K562 (cell line): ENCODE measurements at regions not wholly inside any gene's neighbourhood (a gene's known extent, or its start where the extent isn't known, plus 50 kb on each side); places are given as distances from the start of the nearest gene placed in this dataset.

Experiments used
- ATAC-seq: fragments of 200-7000 bp; cut with Tn5 transposase; 3 replicates; pipeline ENCODE4 v1.9.1; 2020; ENCODE audit warnings: moderate library complexity
- BruUV-seq: library from RNA; stranded (reverse); fragments of 400-500 nt; replicated peaks from 2 replicates; lab custom pipeline; 2021; lab: Mats Ljungman, UMichigan
- CTCF ChIA-PET: fragments of 300-600 bp; formaldehyde crosslinking; extraction: SDS; loops from one replicate; lab custom pipeline; 2021; ENCODE audit warnings: low intra/inter-chr PET ratio; lab: Yijun Ruan, JAX
- POLR2A ChIA-PET: fragments of 300-600, 350-650 bp; sonication (Branson Sonifier 250); formaldehyde crosslinking; extraction: SDS; loops from one replicate; lab custom pipeline; 2021; ENCODE audit warnings: antibody characterized with exemption, inconsistent platforms; lab: Yijun Ruan, JAX
- DNase-seq, 4 experiments: peaks; one replicate each; pipeline versions ENCODE4 v3.0.0 to v3.0.0-alpha.2; 2011 to 2018; ENCODE audit warnings: low spot score in 3 of 4, mixed read lengths in 3 of 4; ENCODE audit errors: extremely low read depth in 1 of 4
- FAIRE-seq: peaks from 2 replicates; lab custom pipeline; 2011; peaks lifted over from hg19 to GRCh38; lab: Jason Lieb, UNC
- H2AFZ ChIP-seq: 2 replicates; pipeline ENCODE4 v1.6.0; 2011; ENCODE audit warnings: low read depth, low read length, control low read depth, inconsistent platforms
- H3K27ac ChIP-seq: fragments of 200-600 bp; 3 replicates; pipeline ENCODE4 v1.8.0; 2011; ENCODE audit warnings: low read depth, mild to moderate bottlenecking, control low read depth, inconsistent platforms, low read length, moderate library complexity, mixed read lengths; ENCODE audit errors: extremely low read depth
- H3K27me3 ChIP-seq, 2 experiments: fragments of 300-600 bp in 1 of 2; 2 replicates in 1 of 2; 3 replicates in 1 of 2; pipeline versions ENCODE4 v1.6.0 to v1.8.0; 2011; ENCODE audit warnings: inconsistent platforms in 2 of 2, low read length in 2 of 2, mild to moderate bottlenecking in 1 of 2, mixed read lengths in 1 of 2, moderate library complexity in 1 of 2; ENCODE audit not compliant: control insufficient read depth in 2 of 2, insufficient read depth in 2 of 2
- H3K36me3 ChIP-seq: fragments of 300-600 bp; 3 replicates; pipeline ENCODE4 v1.8.0; 2011; ENCODE audit warnings: mild to moderate bottlenecking, low read length, inconsistent platforms; ENCODE audit not compliant: control insufficient read depth, insufficient read depth
- H3K4me1 ChIP-seq, 2 experiments: fragments of 200-600 bp in 1 of 2; replicated peaks in 1 of 2; 2 replicates in 1 of 2; 3 replicates in 1 of 2; pipeline versions ENCODE4 v1.5.1 to v1.8.0; 2011; ENCODE audit warnings: inconsistent platforms in 2 of 2, low read length in 2 of 2, mild to moderate bottlenecking in 1 of 2, mixed read lengths in 1 of 2, moderate library complexity in 1 of 2; ENCODE audit not compliant: control insufficient read depth in 2 of 2, insufficient read depth in 2 of 2
- H3K4me2 ChIP-seq: 2 replicates; pipeline ENCODE4 v1.6.1; 2011; ENCODE audit warnings: low read length, control low read depth, inconsistent platforms, mixed read lengths; ENCODE audit not compliant: insufficient read depth
- H3K4me3 ChIP-seq: fragments of 200-600 bp; sonication (generic), shearing (Covaris generic); 2 replicates; pipeline ENCODE4 v1.5.1; 2016; ENCODE audit warnings: control low read depth, inconsistent platforms
- H3K79me2 ChIP-seq: fragments of 200-600 bp; 3 replicates; pipeline ENCODE4 v1.8.0; 2011; ENCODE audit warnings: low read length, inconsistent platforms; ENCODE audit not compliant: control insufficient read depth, insufficient read depth
- H3K9ac ChIP-seq, 2 experiments: 2 replicates each; pipeline versions ENCODE4 v1.6.0 to v1.6.1; 2011; ENCODE audit warnings: low read depth in 2 of 2, low read length in 2 of 2, control low read depth in 1 of 2, inconsistent platforms in 1 of 2, mild to moderate bottlenecking in 1 of 2, mixed read lengths in 1 of 2; ENCODE audit not compliant: insufficient read depth in 1 of 2
- H3K9me1 ChIP-seq: one replicate; pipeline ENCODE4 v1.6.0; 2011; ENCODE audit warnings: inconsistent platforms, mild to moderate bottlenecking, low read length, moderate library complexity; ENCODE audit not compliant: control insufficient read depth, insufficient read depth
- H3K9me3 ChIP-seq: replicated peaks from 2 replicates; pipeline ENCODE4 v1.5.1; 2011; ENCODE audit warnings: low read depth, low read length, inconsistent platforms; ENCODE audit not compliant: control insufficient read depth, insufficient read depth
- H4K20me1 ChIP-seq: replicated peaks from 2 replicates; pipeline ENCODE4 v1.6.1; 2011; ENCODE audit warnings: low read length, inconsistent platforms, mixed read lengths; ENCODE audit not compliant: control insufficient read depth, insufficient read depth
- WGBS: fragments of 100-300 bp; shearing (Covaris generic); methylation state at CpG from one replicate; pipeline ENCODE4 v1.1.6; 2016; ENCODE audit warnings: low coverage, mixed read lengths; ENCODE audit not compliant: insufficient coverage; ENCODE audit errors: missing lambda C conversion rate; 5-methylcytosine and 5-hydroxymethylcytosine counted together
- in situ Hi-C: fragments of 300-500 bp; cut with MboI; formaldehyde crosslinking; loops from 4 replicates; pipeline ENCODE4 v1.15.0; 2018; ENCODE audit warnings: inconsistent platforms, mixed read lengths
- intact Hi-C: fragments of 100-400 bp; cut with micrococcal nuclease; formaldehyde crosslinking; loops from 2 replicates; pipeline ENCODE4 v1.14.2; 2022
- TF ChIP-seq, protein P1 (sequence below), 2 experiments: fragments of 450-650 bp in 1 of 2; sonication (generic) in 1 of 2; formaldehyde crosslinking in 1 of 2; IDR thresholded peaks; 2 replicates each; pipeline versions ENCODE4 v1.7.1 to v1.9.0; 2016 to 2022; ENCODE audit warnings: inconsistent platforms in 1 of 2, mild to moderate bottlenecking in 1 of 2, missing genetic modification reagents in 1 of 2

- Histone ChIP-seq H3K27me3 (peaks cover 6 to 35% of the 10 kb centered on the region in 2 experiments; a peak in 4 of 5 replicates), H2AFZ (no peak overlapping the region), H3K27ac (no peak overlapping the region), H3K9me3 (no peaks in the 10 kb centered on the region), H3K79me2 (no peaks in the 10 kb centered on the region), H3K36me3 (no peaks in the 10 kb centered on the region), H3K4me2 (no peak overlapping the region), H3K4me3 (no peak overlapping the region), H3K4me1 (no peaks in the 10 kb centered on the region; a peak in 2 of 5 replicates), H4K20me1 (no peaks in the 10 kb centered on the region), H3K9me1 (no peaks in the 10 kb centered on the region), H3K9ac (no peak overlapping the region)
- ChIA-PET POLR2A (interaction anchor here (0.6 kb wide), 1 partner anchor 37 kb away, joined by 4 read pairs; no protein-coding TSS in a partner anchor), CTCF (no interaction called here)
- no TSS peak for BruUV-seq
- ATAC-seq (no peak), DNase-seq (no peak), FAIRE-seq (no peak)
- WGBS, result 7% methylated on average over 6 of the region's 6 CpGs
- in situ Hi-C loops, result no loop called here
- TF ChIP-seq, protein P1, sequence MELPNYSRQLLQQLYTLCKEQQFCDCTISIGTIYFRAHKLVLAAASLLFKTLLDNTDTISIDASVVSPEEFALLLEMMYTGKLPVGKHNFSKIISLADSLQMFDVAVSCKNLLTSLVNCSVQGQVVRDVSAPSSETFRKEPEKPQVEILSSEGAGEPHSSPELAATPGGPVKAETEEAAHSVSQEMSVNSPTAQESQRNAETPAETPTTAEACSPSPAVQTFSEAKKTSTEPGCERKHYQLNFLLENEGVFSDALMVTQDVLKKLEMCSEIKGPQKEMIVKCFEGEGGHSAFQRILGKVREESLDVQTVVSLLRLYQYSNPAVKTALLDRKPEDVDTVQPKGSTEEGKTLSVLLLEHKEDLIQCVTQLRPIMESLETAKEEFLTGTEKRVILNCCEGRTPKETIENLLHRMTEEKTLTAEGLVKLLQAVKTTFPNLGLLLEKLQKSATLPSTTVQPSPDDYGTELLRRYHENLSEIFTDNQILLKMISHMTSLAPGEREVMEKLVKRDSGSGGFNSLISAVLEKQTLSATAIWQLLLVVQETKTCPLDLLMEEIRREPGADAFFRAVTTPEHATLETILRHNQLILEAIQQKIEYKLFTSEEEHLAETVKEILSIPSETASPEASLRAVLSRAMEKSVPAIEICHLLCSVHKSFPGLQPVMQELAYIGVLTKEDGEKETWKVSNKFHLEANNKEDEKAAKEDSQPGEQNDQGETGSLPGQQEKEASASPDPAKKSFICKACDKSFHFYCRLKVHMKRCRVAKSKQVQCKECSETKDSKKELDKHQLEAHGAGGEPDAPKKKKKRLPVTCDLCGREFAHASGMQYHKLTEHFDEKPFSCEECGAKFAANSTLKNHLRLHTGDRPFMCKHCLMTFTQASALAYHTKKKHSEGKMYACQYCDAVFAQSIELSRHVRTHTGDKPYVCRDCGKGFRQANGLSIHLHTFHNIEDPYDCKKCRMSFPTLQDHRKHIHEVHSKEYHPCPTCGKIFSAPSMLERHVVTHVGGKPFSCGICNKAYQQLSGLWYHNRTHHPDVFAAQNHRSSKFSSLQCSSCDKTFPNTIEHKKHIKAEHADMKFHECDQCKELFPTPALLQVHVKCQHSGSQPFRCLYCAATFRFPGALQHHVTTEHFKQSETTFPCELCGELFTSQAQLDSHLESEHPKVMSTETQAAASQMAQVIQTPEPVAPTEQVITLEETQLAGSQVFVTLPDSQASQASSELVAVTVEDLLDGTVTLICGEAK (IDR thresholded peaks at IDR 0.05), result no peak
- TF ChIP-seq, protein P1 (CRISPR knock-in tag; IDR thresholded peaks at IDR 0.05), result no peak
- intact Hi-C loops, result no loop called here
These were observed 157.7 kb downstream of the RNASET2 start for GRCh38 chr6:166798652-166799051.
